ENCODE measurements at regions not wholly inside any gene's neighbourhood (a gene's known extent, or its start where the extent isn't known, plus 50 kb on each side); places are given as distances from the start of the nearest gene placed in this dataset.

DNA sequence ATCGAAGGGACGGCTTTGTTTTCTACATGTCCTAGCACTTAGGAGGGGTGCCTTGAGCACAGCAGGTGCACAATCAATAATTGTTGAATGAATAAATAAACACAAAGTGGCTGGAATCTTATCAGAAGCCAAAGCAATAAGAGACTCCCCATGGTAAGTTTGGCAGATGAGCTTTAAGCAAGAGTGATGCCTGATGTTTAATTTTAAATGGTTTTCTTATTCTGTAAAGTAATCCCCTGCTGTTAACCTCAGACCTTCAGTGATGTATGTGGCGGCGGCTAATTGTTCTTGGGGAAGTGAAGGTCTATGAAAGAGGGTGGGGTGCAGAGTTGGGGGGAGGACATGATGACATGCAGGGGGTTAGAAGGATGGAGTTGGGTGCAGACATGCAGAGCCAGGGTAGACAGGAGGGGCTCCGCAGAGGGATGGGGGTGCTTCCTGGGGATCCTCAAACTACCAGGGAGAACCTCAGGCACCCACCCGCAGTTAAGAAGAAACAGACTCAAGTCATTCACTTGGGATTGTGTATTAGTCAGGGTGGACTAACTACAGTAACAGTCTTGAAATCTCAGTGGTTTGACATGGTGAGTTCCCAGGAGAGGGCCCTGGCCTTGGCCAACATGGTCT lies 65.7 kb upstream of the SHB start:
- H4K20me1 ChIP-seq (ENCODE audit: low read depth, low read length): no peaks in the 10 kb centered on the region
- no peaks in the 10 kb centered on the region for H3K36me3 ChIP-seq (ENCODE audit: low read length)
- H3K27me3 ChIP-seq (ENCODE audit: low read length): no peaks in the 10 kb centered on the region
- no peaks in the 10 kb centered on the region for H3F3A ChIP-seq (ENCODE audit: insufficient read depth)
- no peak overlapping the region for H3K4me3 ChIP-seq (ENCODE audit: insufficient read depth, low read length, poor library complexity, severe bottlenecking)
- H3K9me2 ChIP-seq (replicated peaks; ENCODE audit: insufficient read depth, low read length): no peaks in the 10 kb centered on the region
- H3K9ac ChIP-seq (ENCODE audit: low read length): no peak overlapping the region
- H3K9me3 ChIP-seq (ENCODE audit: insufficient read depth, low read length): no peaks in the 10 kb centered on the region
- H2AFZ ChIP-seq (ENCODE audit: low read depth, low read length, severe bottlenecking): no peak overlapping the region
- no peak overlapping the region for H3K4me2 ChIP-seq (ENCODE audit: low read depth, low read length, poor library complexity, severe bottlenecking)
- no peaks in the 10 kb centered on the region for H3K79me2 ChIP-seq (ENCODE audit: insufficient read depth, low read length)
- H3K27ac ChIP-seq (ENCODE audit: low read depth, low read length): no peak overlapping the region
- TF ChIP-seq, protein P1, sequence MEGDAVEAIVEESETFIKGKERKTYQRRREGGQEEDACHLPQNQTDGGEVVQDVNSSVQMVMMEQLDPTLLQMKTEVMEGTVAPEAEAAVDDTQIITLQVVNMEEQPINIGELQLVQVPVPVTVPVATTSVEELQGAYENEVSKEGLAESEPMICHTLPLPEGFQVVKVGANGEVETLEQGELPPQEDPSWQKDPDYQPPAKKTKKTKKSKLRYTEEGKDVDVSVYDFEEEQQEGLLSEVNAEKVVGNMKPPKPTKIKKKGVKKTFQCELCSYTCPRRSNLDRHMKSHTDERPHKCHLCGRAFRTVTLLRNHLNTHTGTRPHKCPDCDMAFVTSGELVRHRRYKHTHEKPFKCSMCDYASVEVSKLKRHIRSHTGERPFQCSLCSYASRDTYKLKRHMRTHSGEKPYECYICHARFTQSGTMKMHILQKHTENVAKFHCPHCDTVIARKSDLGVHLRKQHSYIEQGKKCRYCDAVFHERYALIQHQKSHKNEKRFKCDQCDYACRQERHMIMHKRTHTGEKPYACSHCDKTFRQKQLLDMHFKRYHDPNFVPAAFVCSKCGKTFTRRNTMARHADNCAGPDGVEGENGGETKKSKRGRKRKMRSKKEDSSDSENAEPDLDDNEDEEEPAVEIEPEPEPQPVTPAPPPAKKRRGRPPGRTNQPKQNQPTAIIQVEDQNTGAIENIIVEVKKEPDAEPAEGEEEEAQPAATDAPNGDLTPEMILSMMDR (IDR thresholded peaks at IDR 0.05; ENCODE audit: insufficient read depth, low read length, poor library complexity, severe bottlenecking): no peak
- TF ChIP-seq EZH2phosphoT487 (conservative IDR thresholded peaks at IDR 0.05; ENCODE audit: low read length): no peak

DNA sequence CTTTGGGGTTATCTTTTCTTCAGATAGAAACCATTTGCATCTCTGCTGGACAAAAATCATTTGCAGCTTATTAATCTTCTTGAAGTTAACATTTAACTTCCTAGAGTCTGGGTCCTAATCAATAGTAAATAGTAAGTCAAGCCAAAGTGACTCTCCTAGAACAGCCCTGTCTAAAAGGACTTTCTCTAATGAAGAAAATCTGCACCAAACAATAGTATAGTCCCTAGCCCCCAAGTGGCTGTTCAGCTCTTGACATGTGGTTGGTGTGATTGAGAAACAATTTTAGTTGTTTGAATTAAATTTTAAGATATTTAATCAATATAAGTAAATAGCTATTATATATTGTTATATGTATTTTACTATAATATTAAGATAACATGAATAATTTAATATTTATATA lies 64.6 kb upstream of the SHB start:
- H3K4me2 ChIP-seq (ENCODE audit: low read depth, low read length, poor library complexity, severe bottlenecking): no peak overlapping the region
- no peaks in the 10 kb centered on the region for H3K9me3 ChIP-seq (ENCODE audit: insufficient read depth, low read length)
- no peaks in the 10 kb centered on the region for H3K36me3 ChIP-seq (ENCODE audit: low read length)
- H3F3A ChIP-seq (ENCODE audit: insufficient read depth): no peaks in the 10 kb centered on the region
- no peaks in the 10 kb centered on the region for H3K9me2 ChIP-seq (replicated peaks; ENCODE audit: insufficient read depth, low read length)
- TF ChIP-seq, protein P1 (IDR thresholded peaks at IDR 0.05; ENCODE audit: insufficient read depth, low read length, poor library complexity, severe bottlenecking): no peak
- no peak for TF ChIP-seq EZH2phosphoT487 (conservative IDR thresholded peaks at IDR 0.05; ENCODE audit: low read length)
- H3K27me3 ChIP-seq (ENCODE audit: low read length): no peaks in the 10 kb centered on the region
- H4K20me1 ChIP-seq (ENCODE audit: low read depth, low read length): no peaks in the 10 kb centered on the region
- H2AFZ ChIP-seq (ENCODE audit: low read depth, low read length, severe bottlenecking): no peak overlapping the region
- no peak overlapping the region for H3K27ac ChIP-seq (ENCODE audit: low read depth, low read length)
- no peak overlapping the region for H3K9ac ChIP-seq (ENCODE audit: low read length)
- no peak overlapping the region for H3K4me3 ChIP-seq (ENCODE audit: insufficient read depth, low read length, poor library complexity, severe bottlenecking)
- H3K79me2 ChIP-seq (ENCODE audit: insufficient read depth, low read length): no peaks in the 10 kb centered on the region

DNA sequence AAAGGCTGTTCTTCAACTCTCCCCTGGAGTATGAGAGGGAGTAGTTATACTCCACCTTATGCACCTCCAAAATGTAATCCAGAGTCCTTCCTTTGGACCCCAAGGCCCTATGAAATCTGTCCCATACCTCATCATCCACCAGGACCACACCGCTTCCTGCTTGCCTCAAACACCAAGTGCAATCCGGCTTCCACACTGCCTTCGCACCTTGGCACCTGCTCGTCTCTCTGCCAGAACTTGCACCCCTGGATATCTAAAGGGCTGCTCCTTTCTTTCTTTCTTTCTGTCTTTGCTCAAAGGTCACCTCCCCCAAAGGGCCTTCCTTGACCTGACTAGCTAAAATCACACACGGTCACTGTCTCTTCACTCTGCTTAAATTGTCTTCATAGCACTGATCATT lies 63.9 kb upstream of the SHB start:
- no peak overlapping the region for H3K4me3 ChIP-seq (ENCODE audit: insufficient read depth, low read length, poor library complexity, severe bottlenecking)
- H4K20me1 ChIP-seq (ENCODE audit: low read depth, low read length): no peaks in the 10 kb centered on the region
- H2AFZ ChIP-seq (ENCODE audit: low read depth, low read length, severe bottlenecking): no peak overlapping the region
- no peak overlapping the region for H3K27ac ChIP-seq (ENCODE audit: low read depth, low read length)
- no peaks in the 10 kb centered on the region for H3K36me3 ChIP-seq (ENCODE audit: low read length)
- no peak overlapping the region for H3K4me2 ChIP-seq (ENCODE audit: low read depth, low read length, poor library complexity, severe bottlenecking)
- no peaks in the 10 kb centered on the region for H3F3A ChIP-seq (ENCODE audit: insufficient read depth)
- H3K27me3 ChIP-seq (ENCODE audit: low read length): no peaks in the 10 kb centered on the region
- no peaks in the 10 kb centered on the region for H3K9me2 ChIP-seq (replicated peaks; ENCODE audit: insufficient read depth, low read length)
- no peak overlapping the region for H3K9ac ChIP-seq (ENCODE audit: low read length)
- TF ChIP-seq, protein P1 (IDR thresholded peaks at IDR 0.05; ENCODE audit: insufficient read depth, low read length, poor library complexity, severe bottlenecking): no peak
- no peak for TF ChIP-seq EZH2phosphoT487 (conservative IDR thresholded peaks at IDR 0.05; ENCODE audit: low read length)
- H3K9me3 ChIP-seq (ENCODE audit: insufficient read depth, low read length): no peaks in the 10 kb centered on the region
- H3K79me2 ChIP-seq (ENCODE audit: insufficient read depth, low read length): no peaks in the 10 kb centered on the region

Data from SU-DHL-6 (cell line).